ENCODE measurements at regions not wholly inside any gene's neighbourhood (a gene's known extent, or its start where the extent isn't known, plus 50 kb on each side); places are given as distances from the start of the nearest gene placed in this dataset.
A peak's percentile ranks its signal among the peaks of the same experiment; 100 is the strongest.

GRCh38 chr5:81829242-81829641 is 78.3 kb upstream of the SSBP2 start:
- Mint-ChIP-seq H3K4me3 (no peak overlapping the region), H3K4me1 (peaks cover 29% of the 10 kb centered on the region), H3K9me3 (peaks cover 0 to 6% (median 2%) of the 10 kb centered on the region in 7 donors), H3K27ac (peak overlapping the region in 1 of 7 donors; percentile 1), H3K36me3 (peaks cover 0 to 2% of the 10 kb centered on the region in 2 donors), H3K27me3 (ENCODE audit: low read depth in 3 of 3) (peaks cover 0 to 1% (median 0%) of the 10 kb centered on the region in 3 donors)
- Histone ChIP-seq H3K9ac (ENCODE audit: insufficient read depth, low read length, poor library complexity, severe bottlenecking) (no peak overlapping the region), H3K4me1 (ENCODE audit: control insufficient read depth in 1 of 2, insufficient read depth in 2 of 2, low read length in 2 of 2) (peaks cover 4 to 10% of the 10 kb centered on the region in 2 donors), H3K79me2 (ENCODE audit: insufficient read depth, low read length) (no peaks in the 10 kb centered on the region), H3K4me3 (replicated peaks in 1 of 3; ENCODE audit: low read depth in 2 of 3, low read length in 3 of 3) (no peak overlapping the region), H2AFZ (ENCODE audit: insufficient read depth, low read depth, low read length, poor library complexity, severe bottlenecking) (peak overlapping the region; percentile 32), H4K20me1 (ENCODE audit: insufficient read depth, low read length) (no peaks in the 10 kb centered on the region), H3K4me2 (replicated peaks; ENCODE audit: extremely low read depth, low read length, poor library complexity, severe bottlenecking) (no peak overlapping the region), H3K27ac (ENCODE audit: low read depth in 1 of 2, low read length in 2 of 2) (no peak overlapping the region), H3K36me3 (replicated peaks in 1 of 2; ENCODE audit: control insufficient read depth in 1 of 2, insufficient read depth in 2 of 2, low read length in 2 of 2) (no peaks in the 10 kb centered on the region), H3K27me3 (ENCODE audit: control insufficient read depth in 2 of 2, insufficient read depth in 2 of 2, low read length in 2 of 2) (no peaks in the 10 kb centered on the region), H3K9me3 (replicated peaks in 1 of 2; ENCODE audit: control insufficient read depth in 1 of 2, insufficient read depth in 1 of 2, low read length in 2 of 2) (no peaks in the 10 kb centered on the region)
- TF ChIP-seq CTCF (IDR thresholded peaks at IDR 0.05): no peak
- DNase-seq: no peak
- intact Hi-C loops (cut with micrococcal nuclease): no loop called here
- 89% methylated on average over 1 of the region's 5 CpGs for WGBS (ENCODE audit: insufficient coverage)

GRCh38 chr5:81827500-81827899 is 76.6 kb upstream of the SSBP2 start:
- Histone ChIP-seq H3K27ac (ENCODE audit: low read depth in 1 of 2, low read length in 2 of 2) (no peak overlapping the region), H2AFZ (ENCODE audit: insufficient read depth, low read depth, low read length, poor library complexity, severe bottlenecking) (no peak overlapping the region), H3K27me3 (ENCODE audit: control insufficient read depth in 2 of 2, insufficient read depth in 2 of 2, low read length in 2 of 2) (no peaks in the 10 kb centered on the region), H3K4me3 (replicated peaks in 1 of 3; ENCODE audit: low read depth in 2 of 3, low read length in 3 of 3) (no peak overlapping the region), H3K4me1 (ENCODE audit: control insufficient read depth in 1 of 2, insufficient read depth in 2 of 2, low read length in 2 of 2) (peaks cover 4 to 12% of the 10 kb centered on the region in 2 donors), H3K79me2 (ENCODE audit: insufficient read depth, low read length) (no peaks in the 10 kb centered on the region), H3K4me2 (replicated peaks; ENCODE audit: extremely low read depth, low read length, poor library complexity, severe bottlenecking) (no peak overlapping the region), H3K9ac (ENCODE audit: insufficient read depth, low read length, poor library complexity, severe bottlenecking) (no peak overlapping the region), H3K36me3 (replicated peaks in 1 of 2; ENCODE audit: control insufficient read depth in 1 of 2, insufficient read depth in 2 of 2, low read length in 2 of 2) (no peaks in the 10 kb centered on the region), H4K20me1 (ENCODE audit: insufficient read depth, low read length) (no peaks in the 10 kb centered on the region), H3K9me3 (replicated peaks in 1 of 2; ENCODE audit: control insufficient read depth in 1 of 2, insufficient read depth in 1 of 2, low read length in 2 of 2) (no peaks in the 10 kb centered on the region)
- DNase-seq: no peak
- WGBS (ENCODE audit: insufficient coverage): no CpG with 5 or more reads among the region's 1 CpG
- H3K9me3 Mint-ChIP-seq: peaks cover 0 to 10% (median 2%) of the 10 kb centered on the region in 7 donors
- no peak overlapping the region for H3K4me3 Mint-ChIP-seq
- no peak for TF ChIP-seq CTCF (IDR thresholded peaks at IDR 0.05)
- H3K27ac Mint-ChIP-seq: no peak overlapping the region
- H3K27me3 Mint-ChIP-seq (ENCODE audit: low read depth in 3 of 3): peaks cover 0 to 1% (median 0%) of the 10 kb centered on the region in 3 donors
- peaks cover 29% of the 10 kb centered on the region for H3K4me1 Mint-ChIP-seq
- intact Hi-C loops (cut with micrococcal nuclease): no loop called here
- H3K36me3 Mint-ChIP-seq: peaks cover 0 to 2% of the 10 kb centered on the region in 2 donors
